ENCODE measurements at regions not wholly inside any gene's neighbourhood (a gene's known extent, or its start where the extent isn't known, plus 50 kb on each side); places are given as distances from the start of the nearest gene placed in this dataset.

DNA sequence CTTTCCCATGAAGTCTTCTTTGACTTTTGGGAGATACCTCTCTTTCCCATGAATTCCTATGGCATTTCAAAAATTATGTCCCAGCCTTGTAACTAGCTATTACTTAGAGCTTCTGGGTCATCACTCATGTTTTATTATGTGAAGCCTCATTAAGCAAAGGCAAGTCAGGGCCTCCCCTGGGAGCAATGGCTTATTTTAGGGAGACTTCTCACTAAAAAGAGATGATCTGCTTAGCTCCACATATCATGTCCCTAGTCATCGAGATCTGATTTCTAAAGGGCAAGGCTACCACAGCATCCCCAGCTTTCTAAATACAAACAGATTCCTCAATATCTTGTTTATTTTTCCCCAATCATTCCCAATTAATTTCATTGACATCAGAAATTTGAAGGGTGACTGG lies 154.0 kb upstream of the MANEA start:
- TF ChIP-seq GATA3 (IDR thresholded peaks at IDR 0.05; ENCODE audit: low read depth, low read length) (no peak), GATA2 (IDR thresholded peaks at IDR 0.05; ENCODE audit: low read depth, low read length) (no peak)

Data from SH-SY5Y (cell line).